ENCODE measurements at regions not wholly inside any gene's neighbourhood (a gene's known extent, or its start where the extent isn't known, plus 50 kb on each side); places are given as distances from the start of the nearest gene placed in this dataset.

DNA sequence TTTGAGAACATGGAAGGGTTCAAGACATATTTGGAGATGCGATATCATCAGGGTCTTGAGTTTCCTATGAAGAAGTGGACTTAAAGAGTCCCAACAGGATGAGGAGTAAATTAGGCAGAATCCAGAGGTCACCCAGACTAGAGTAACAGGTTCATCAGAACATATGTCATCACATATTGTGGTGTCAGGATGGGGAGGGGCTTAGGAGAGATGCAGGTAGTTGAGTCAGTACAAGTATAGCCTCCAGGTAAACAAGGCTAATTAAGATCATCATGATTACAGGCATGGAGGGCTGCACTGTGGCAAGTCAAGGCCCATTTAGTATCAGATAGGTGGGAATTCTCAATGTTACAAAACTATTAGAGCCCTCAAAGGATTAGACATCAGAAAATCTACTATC is 90.1 kb upstream of the PAK5 start:
- H3F3A ChIP-seq (ENCODE audit: control insufficient read depth, insufficient read depth) = no peaks in the 10 kb centered on the region
- no peak overlapping the region for H3K4me3 ChIP-seq (ENCODE audit: low read length)
- no peaks in the 10 kb centered on the region for H3K27me3 ChIP-seq (ENCODE audit: control insufficient read depth, low read length)
- H3K4me2 ChIP-seq (ENCODE audit: low read length) = no peak overlapping the region
- H3K36me3 ChIP-seq (ENCODE audit: control insufficient read depth, low read length) = no peaks in the 10 kb centered on the region
- H3K9me2 ChIP-seq (replicated peaks; ENCODE audit: control insufficient read depth, low read length) = no peaks in the 10 kb centered on the region
- H3K4me1 ChIP-seq (ENCODE audit: control insufficient read depth, low read length) = no peaks in the 10 kb centered on the region
- no peaks in the 10 kb centered on the region for H3K9me3 ChIP-seq (ENCODE audit: control insufficient read depth, insufficient read depth, low read length)
- no peaks in the 10 kb centered on the region for H4K20me1 ChIP-seq (ENCODE audit: control insufficient read depth, insufficient read depth, low read depth, low read length)
- TF ChIP-seq, protein P1, sequence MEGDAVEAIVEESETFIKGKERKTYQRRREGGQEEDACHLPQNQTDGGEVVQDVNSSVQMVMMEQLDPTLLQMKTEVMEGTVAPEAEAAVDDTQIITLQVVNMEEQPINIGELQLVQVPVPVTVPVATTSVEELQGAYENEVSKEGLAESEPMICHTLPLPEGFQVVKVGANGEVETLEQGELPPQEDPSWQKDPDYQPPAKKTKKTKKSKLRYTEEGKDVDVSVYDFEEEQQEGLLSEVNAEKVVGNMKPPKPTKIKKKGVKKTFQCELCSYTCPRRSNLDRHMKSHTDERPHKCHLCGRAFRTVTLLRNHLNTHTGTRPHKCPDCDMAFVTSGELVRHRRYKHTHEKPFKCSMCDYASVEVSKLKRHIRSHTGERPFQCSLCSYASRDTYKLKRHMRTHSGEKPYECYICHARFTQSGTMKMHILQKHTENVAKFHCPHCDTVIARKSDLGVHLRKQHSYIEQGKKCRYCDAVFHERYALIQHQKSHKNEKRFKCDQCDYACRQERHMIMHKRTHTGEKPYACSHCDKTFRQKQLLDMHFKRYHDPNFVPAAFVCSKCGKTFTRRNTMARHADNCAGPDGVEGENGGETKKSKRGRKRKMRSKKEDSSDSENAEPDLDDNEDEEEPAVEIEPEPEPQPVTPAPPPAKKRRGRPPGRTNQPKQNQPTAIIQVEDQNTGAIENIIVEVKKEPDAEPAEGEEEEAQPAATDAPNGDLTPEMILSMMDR (IDR thresholded peaks at IDR 0.05; ENCODE audit: low read depth, low read length, poor library complexity, severe bottlenecking) = no peak
- no peak overlapping the region for H3K27ac ChIP-seq (ENCODE audit: low read depth, low read length)
- no peaks in the 10 kb centered on the region for H3K79me2 ChIP-seq (ENCODE audit: control insufficient read depth, low read length)

DNA sequence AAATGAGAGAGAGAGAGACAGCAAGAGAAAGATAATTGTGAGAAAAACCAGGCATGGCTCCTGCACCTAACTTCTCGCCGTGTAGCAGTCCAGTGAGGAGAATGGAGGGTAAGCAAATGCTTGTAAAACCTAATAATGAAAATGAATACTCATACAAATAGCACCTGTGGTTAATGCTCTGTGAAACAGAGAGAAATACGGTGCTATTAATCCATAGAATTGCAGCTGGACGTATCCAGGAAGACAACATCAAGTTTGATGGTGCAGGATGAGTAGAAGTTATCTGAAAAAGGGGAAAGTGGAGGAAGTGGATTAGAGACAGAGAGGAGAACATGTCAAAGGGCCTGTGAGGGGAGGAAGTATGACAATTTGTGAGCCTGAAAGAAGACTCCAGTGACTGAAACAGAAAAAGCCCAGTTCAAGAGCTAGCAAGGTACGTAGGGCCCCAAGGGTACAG is 89.4 kb upstream of the PAK5 start:
- no peak overlapping the region for H3K4me2 ChIP-seq (ENCODE audit: low read length)

GRCh38 chr20:9927224-9927623 is 88.3 kb upstream of the PAK5 start:
- H3K27ac ChIP-seq (ENCODE audit: low read depth, low read length) = no peak overlapping the region
- no peaks in the 10 kb centered on the region for H3K9me3 ChIP-seq (ENCODE audit: control insufficient read depth, insufficient read depth, low read length)
- no peaks in the 10 kb centered on the region for H3K9me2 ChIP-seq (replicated peaks; ENCODE audit: control insufficient read depth, low read length)
- TF ChIP-seq EZH2phosphoT487 (IDR thresholded peaks at IDR 0.05; ENCODE audit: borderline replicate concordance, low read length) = no peak
- TF ChIP-seq, protein P1 (IDR thresholded peaks at IDR 0.05; ENCODE audit: low read depth, low read length, poor library complexity, severe bottlenecking) = no peak
- no peak overlapping the region for H3K4me3 ChIP-seq (ENCODE audit: low read length)
- no peaks in the 10 kb centered on the region for H3K79me2 ChIP-seq (ENCODE audit: control insufficient read depth, low read length)
- H3K36me3 ChIP-seq (ENCODE audit: control insufficient read depth, low read length) = no peaks in the 10 kb centered on the region
- H4K20me1 ChIP-seq (ENCODE audit: control insufficient read depth, insufficient read depth, low read depth, low read length) = no peaks in the 10 kb centered on the region
- H3K4me2 ChIP-seq (ENCODE audit: low read length) = no peak overlapping the region
- no peaks in the 10 kb centered on the region for H3K4me1 ChIP-seq (ENCODE audit: control insufficient read depth, low read length)
- no peaks in the 10 kb centered on the region for H3F3A ChIP-seq (ENCODE audit: control insufficient read depth, insufficient read depth)
- no peaks in the 10 kb centered on the region for H3K27me3 ChIP-seq (ENCODE audit: control insufficient read depth, low read length)

More for the DNA sequence above, 89.4 kb upstream of the PAK5 start:
- H3K36me3 ChIP-seq (ENCODE audit: control insufficient read depth, low read length) = no peaks in the 10 kb centered on the region
- no peak overlapping the region for H3K4me3 ChIP-seq (ENCODE audit: low read length)
- TF ChIP-seq EZH2phosphoT487 (IDR thresholded peaks at IDR 0.05; ENCODE audit: borderline replicate concordance, low read length) = no peak
- TF ChIP-seq, protein P1 (IDR thresholded peaks at IDR 0.05; ENCODE audit: low read depth, low read length, poor library complexity, severe bottlenecking) = no peak
- no peaks in the 10 kb centered on the region for H3K79me2 ChIP-seq (ENCODE audit: control insufficient read depth, low read length)
- no peaks in the 10 kb centered on the region for H3K9me2 ChIP-seq (replicated peaks; ENCODE audit: control insufficient read depth, low read length)
- no peaks in the 10 kb centered on the region for H3K9me3 ChIP-seq (ENCODE audit: control insufficient read depth, insufficient read depth, low read length)
- no peak overlapping the region for H3K27ac ChIP-seq (ENCODE audit: low read depth, low read length)
- no peaks in the 10 kb centered on the region for H3F3A ChIP-seq (ENCODE audit: control insufficient read depth, insufficient read depth)
- no peaks in the 10 kb centered on the region for H3K4me1 ChIP-seq (ENCODE audit: control insufficient read depth, low read length)
- no peaks in the 10 kb centered on the region for H4K20me1 ChIP-seq (ENCODE audit: control insufficient read depth, insufficient read depth, low read depth, low read length)
- H3K27me3 ChIP-seq (ENCODE audit: control insufficient read depth, low read length) = no peaks in the 10 kb centered on the region

GRCh38 chr20:9926476-9926875 is 87.6 kb upstream of the PAK5 start:
- no peaks in the 10 kb centered on the region for H3K9me3 ChIP-seq (ENCODE audit: control insufficient read depth, insufficient read depth, low read length)
- H3K27me3 ChIP-seq (ENCODE audit: control insufficient read depth, low read length) = no peaks in the 10 kb centered on the region
- TF ChIP-seq EZH2phosphoT487 (IDR thresholded peaks at IDR 0.05; ENCODE audit: borderline replicate concordance, low read length) = no peak
- TF ChIP-seq, protein P1 (IDR thresholded peaks at IDR 0.05; ENCODE audit: low read depth, low read length, poor library complexity, severe bottlenecking) = no peak
- H3K4me3 ChIP-seq (ENCODE audit: low read length) = no peak overlapping the region
- H3F3A ChIP-seq (ENCODE audit: control insufficient read depth, insufficient read depth) = no peaks in the 10 kb centered on the region
- no peaks in the 10 kb centered on the region for H3K36me3 ChIP-seq (ENCODE audit: control insufficient read depth, low read length)
- no peak overlapping the region for H3K27ac ChIP-seq (ENCODE audit: low read depth, low read length)
- H3K4me1 ChIP-seq (ENCODE audit: control insufficient read depth, low read length) = no peaks in the 10 kb centered on the region
- no peak overlapping the region for H3K4me2 ChIP-seq (ENCODE audit: low read length)
- no peaks in the 10 kb centered on the region for H3K79me2 ChIP-seq (ENCODE audit: control insufficient read depth, low read length)
- no peaks in the 10 kb centered on the region for H4K20me1 ChIP-seq (ENCODE audit: control insufficient read depth, insufficient read depth, low read depth, low read length)
- H3K9me2 ChIP-seq (replicated peaks; ENCODE audit: control insufficient read depth, low read length) = no peaks in the 10 kb centered on the region

Measured in DOHH2 (cell line).